Lung (tissue), 11 donors: ENCODE measurements at regions not wholly inside any gene's neighbourhood (a gene's known extent, or its start where the extent isn't known, plus 50 kb on each side); places are given as distances from the start of the nearest gene placed in this dataset.

Experiments
- ATAC-seq: fragments of 200-7000 bp; cut with Tn5 transposase; one replicate; pipeline ENCODE4 v1.9.1; 2020; ENCODE audit warnings: moderate number of reproducible peaks; ENCODE audit not compliant: insufficient read depth, low FRiP score
- DNase-seq, 3 donors: peaks; one replicate each; pipeline ENCODE4 v3.0.0-alpha.2; 2013 to 2017
- H3K27ac ChIP-seq, 2 donors: one replicate each; pipeline ENCODE4 v1.5.1; 2013; ENCODE audit warnings: mild to moderate bottlenecking in 2 of 2, moderate library complexity in 2 of 2, control low read depth in 1 of 2, inconsistent platforms in 1 of 2, low read depth in 1 of 2, low read length in 1 of 2
- H3K27me3 ChIP-seq, 3 donors: one replicate each; pipeline ENCODE4 v1.5.1; 2013; ENCODE audit warnings: low read length in 2 of 3; ENCODE audit not compliant: control insufficient read depth in 3 of 3, insufficient read depth in 3 of 3
- H3K36me3 ChIP-seq, 4 donors: one replicate each; pipeline ENCODE4 v1.5.1; 2013; ENCODE audit warnings: low read length in 4 of 4, mild to moderate bottlenecking in 1 of 4, moderate library complexity in 1 of 4; ENCODE audit not compliant: control insufficient read depth in 4 of 4, insufficient read depth in 4 of 4
- H3K4me1 ChIP-seq, 5 donors: one replicate each; pipeline ENCODE4 v1.5.1; 2013; ENCODE audit warnings: low read length in 5 of 5, mild to moderate bottlenecking in 2 of 5, moderate library complexity in 1 of 5; ENCODE audit not compliant: control insufficient read depth in 5 of 5, insufficient read depth in 5 of 5
- H3K4me3 ChIP-seq: one replicate; pipeline ENCODE4 v1.5.1; 2013; ENCODE audit warnings: mild to moderate bottlenecking, control low read depth, moderate library complexity
- H3K9ac ChIP-seq, 2 donors: one replicate each; pipeline ENCODE4 v1.5.1; 2013; ENCODE audit warnings: low read length in 2 of 2, control low read depth in 1 of 2; ENCODE audit not compliant: insufficient read depth in 1 of 2
- H3K9me3 ChIP-seq, 4 donors: one replicate each; pipeline ENCODE4 v1.5.1; 2013; ENCODE audit warnings: low read length in 3 of 4, mild to moderate bottlenecking in 1 of 4, moderate library complexity in 1 of 4; ENCODE audit not compliant: control insufficient read depth in 4 of 4, insufficient read depth in 3 of 4
- WGBS, 2 donors: extraction: QIAGEN DNeasy Blood & Tissue Kit; methylation state at CpG; one replicate each; pipeline ENCODE4 v1.1.7; 2013; 5-methylcytosine and 5-hydroxymethylcytosine counted together
- TF ChIP-seq, protein P1 (sequence below): IDR thresholded peaks from 2 replicates; pipeline ENCODE4 v1.5.1; 2012; ENCODE audit warnings: mild to moderate bottlenecking; ENCODE audit errors: control extremely low read depth, extremely low read depth
- donor health status: control.
- donor health status: control.
- donor health status: Bipolar disorder and iron deficiency.
- donor health status: healthy.
- donor health status: DM: yes; HTN: yes; CAD: no.

DNA sequence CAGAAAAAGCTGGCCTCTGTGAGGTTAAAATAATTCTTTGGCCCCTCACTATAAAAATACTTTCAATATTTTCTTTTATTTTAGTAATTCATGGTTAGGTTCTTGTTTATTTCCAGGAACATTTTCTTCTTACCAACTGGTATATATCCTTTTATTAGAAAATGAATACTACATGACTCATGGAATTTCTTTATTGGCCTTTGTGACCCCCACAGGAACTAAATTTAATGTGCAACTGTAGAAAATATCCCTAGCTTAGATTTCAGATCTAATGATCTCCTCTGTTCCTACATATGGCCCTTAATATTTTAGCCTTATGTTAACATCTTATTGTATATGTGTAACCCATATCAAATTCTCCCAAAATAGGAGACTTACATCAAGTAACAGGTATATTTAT, 429.9 kb downstream of the NR2F1-AS1 start:
- ATAC-seq (no peak), DNase-seq (no peak)
- Histone ChIP-seq H3K4me1 (peaks cover 0 to 8% (median 3%) of the 10 kb centered on the region in 5 donors), H3K9ac (no peak overlapping the region), H3K4me3 (no peak overlapping the region), H3K27ac (no peak overlapping the region), H3K27me3 (no peaks in the 10 kb centered on the region), H3K9me3 (no peaks in the 10 kb centered on the region), H3K36me3 (no peaks in the 10 kb centered on the region)
- TF ChIP-seq, protein P1, sequence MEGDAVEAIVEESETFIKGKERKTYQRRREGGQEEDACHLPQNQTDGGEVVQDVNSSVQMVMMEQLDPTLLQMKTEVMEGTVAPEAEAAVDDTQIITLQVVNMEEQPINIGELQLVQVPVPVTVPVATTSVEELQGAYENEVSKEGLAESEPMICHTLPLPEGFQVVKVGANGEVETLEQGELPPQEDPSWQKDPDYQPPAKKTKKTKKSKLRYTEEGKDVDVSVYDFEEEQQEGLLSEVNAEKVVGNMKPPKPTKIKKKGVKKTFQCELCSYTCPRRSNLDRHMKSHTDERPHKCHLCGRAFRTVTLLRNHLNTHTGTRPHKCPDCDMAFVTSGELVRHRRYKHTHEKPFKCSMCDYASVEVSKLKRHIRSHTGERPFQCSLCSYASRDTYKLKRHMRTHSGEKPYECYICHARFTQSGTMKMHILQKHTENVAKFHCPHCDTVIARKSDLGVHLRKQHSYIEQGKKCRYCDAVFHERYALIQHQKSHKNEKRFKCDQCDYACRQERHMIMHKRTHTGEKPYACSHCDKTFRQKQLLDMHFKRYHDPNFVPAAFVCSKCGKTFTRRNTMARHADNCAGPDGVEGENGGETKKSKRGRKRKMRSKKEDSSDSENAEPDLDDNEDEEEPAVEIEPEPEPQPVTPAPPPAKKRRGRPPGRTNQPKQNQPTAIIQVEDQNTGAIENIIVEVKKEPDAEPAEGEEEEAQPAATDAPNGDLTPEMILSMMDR, result no peak

DNA sequence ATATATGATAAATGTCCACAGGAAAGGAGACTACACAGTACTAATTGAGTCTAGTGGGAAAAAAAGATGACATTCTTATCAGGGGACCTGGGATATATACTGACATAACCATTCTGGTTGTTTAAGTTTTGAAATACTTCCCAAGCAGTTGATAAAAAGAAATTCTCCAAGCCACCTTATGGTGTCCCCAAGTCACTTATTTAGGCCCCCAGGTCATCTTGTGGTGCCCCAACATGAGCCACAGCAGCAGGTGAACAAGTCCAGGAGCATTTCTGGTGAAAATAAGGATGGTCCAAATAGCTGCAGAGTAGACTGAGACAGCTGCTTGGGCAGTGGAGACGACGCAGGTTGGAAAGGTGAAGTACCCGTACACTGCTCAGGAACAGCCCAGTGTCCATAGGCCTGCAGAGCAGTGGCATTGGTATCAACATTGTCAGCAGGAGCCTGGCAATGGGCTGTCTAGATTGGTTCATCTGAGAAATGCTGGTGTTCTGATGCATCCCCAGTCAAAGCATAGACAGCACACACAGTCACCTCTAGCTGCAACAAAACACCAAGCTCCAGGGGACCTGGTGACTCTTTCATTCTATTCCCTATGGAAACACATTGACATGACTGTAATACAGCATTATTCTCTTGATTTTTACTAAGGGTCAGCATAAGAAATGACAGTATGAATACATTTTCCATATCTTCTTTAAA, 430.6 kb downstream of the NR2F1-AS1 start:
- DNase-seq, result no peak
- 93 to 98% methylated on average over 3 of the region's 3 CpGs for WGBS, 2 donors
- H3K9ac ChIP-seq, result no peak overlapping the region

DNA sequence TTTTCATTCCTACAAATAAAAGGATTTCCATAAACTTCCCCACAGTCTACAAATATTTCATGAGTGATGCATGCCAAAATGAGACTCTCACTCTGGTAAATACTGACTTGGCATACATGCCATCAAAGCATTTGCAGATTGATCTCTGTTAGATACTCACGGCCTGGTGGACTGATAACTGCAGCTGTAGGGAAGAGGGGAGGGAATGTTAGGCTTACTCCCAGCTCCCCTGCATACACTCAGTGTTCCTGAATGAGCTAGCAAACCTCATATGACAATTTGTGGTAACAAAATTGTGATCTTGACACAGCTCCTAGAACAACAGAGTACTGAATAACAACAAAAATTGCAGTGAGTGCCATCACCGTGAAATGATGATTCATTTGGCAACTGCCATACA, 435.3 kb downstream of the NR2F1-AS1 start:
- no peak for ATAC-seq
- TF ChIP-seq, protein P1, result no peak
- DNase-seq, result no peak
- no peaks in the 10 kb centered on the region for H3K27me3 ChIP-seq
- no peaks in the 10 kb centered on the region for H3K36me3 ChIP-seq
- peaks cover 0 to 5% (median 0%) of the 10 kb centered on the region in 4 donors for H3K9me3 ChIP-seq
- no peak overlapping the region for H3K4me3 ChIP-seq
- WGBS, 2 donors, result 82 to 99% methylated on average over 2 of the region's 2 CpGs
- no peak overlapping the region for H3K9ac ChIP-seq
- no peak overlapping the region for H3K27ac ChIP-seq
- peaks cover 0 to 8% (median 0%) of the 10 kb centered on the region in 5 donors for H3K4me1 ChIP-seq

More for the DNA sequence above, 430.6 kb downstream of the NR2F1-AS1 start:
- Histone ChIP-seq H3K27me3 (no peaks in the 10 kb centered on the region), H3K9me3 (peaks cover 0 to 1% (median 0%) of the 10 kb centered on the region in 4 donors), H3K4me3 (no peak overlapping the region), H3K36me3 (no peaks in the 10 kb centered on the region), H3K4me1 (peaks cover 0 to 8% (median 3%) of the 10 kb centered on the region in 5 donors), H3K27ac (no peak overlapping the region)
- no peak for ATAC-seq
- TF ChIP-seq, protein P1, result no peak

DNA sequence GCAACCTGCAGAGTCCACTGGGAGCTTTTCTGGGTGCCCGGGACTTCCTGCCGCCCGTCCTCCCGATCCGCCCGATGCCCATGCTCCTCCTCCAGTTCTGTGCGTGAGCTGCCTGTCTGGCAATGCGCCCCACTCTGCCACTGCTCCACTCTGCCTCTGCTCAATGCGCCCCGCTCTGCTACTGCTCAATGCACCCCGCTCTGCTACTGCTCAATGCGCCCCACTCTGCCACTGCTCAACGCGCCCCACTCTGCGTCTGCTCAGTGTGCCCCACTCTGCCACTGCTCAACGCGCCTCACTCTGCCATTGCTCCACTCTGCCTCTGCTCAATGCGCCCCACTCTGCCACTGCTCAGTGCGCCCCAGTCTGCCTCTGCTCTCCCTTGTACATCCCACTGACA, 436.0 kb downstream of the NR2F1-AS1 start:
- TF ChIP-seq, protein P1, result no peak
- Histone ChIP-seq H3K27ac (no peak overlapping the region), H3K27me3 (no peaks in the 10 kb centered on the region), H3K9ac (no peak overlapping the region), H3K4me1 (peaks cover 0 to 5% (median 0%) of the 10 kb centered on the region in 5 donors), H3K4me3 (no peak overlapping the region), H3K36me3 (no peaks in the 10 kb centered on the region), H3K9me3 (peaks cover 0 to 5% (median 0%) of the 10 kb centered on the region in 4 donors)
- no peak for ATAC-seq
- DNase-seq, result no peak
- 97 to 98% methylated on average over 19 of the region's 19 CpGs for WGBS, 2 donors
